ENCODE measurements at regions not wholly inside any gene's neighbourhood (a gene's known extent, or its start where the extent isn't known, plus 50 kb on each side); places are given as distances from the start of the nearest gene placed in this dataset.

GRCh38 chr18:75128051-75128605, 80.8 kb downstream of the PTGR3 start:
- no peaks in the 10 kb centered on the region for H3K36me3 ChIP-seq (ENCODE audit: low read depth)
- DNase-seq (ENCODE audit: low spot score) (no peak), ATAC-seq (ENCODE audit: low read depth) (no peak)
- no peaks in the 10 kb centered on the region for H3K4me1 ChIP-seq (ENCODE audit: insufficient read depth, poor library complexity, severe bottlenecking)
- no peaks in the 10 kb centered on the region for H3K9me3 ChIP-seq (ENCODE audit: severe bottlenecking)
- peaks cover 24% of the 10 kb centered on the region for H3K27me3 ChIP-seq (ENCODE audit: insufficient read depth, poor library complexity, severe bottlenecking)
- no peak overlapping the region for H3K4me3 ChIP-seq (ENCODE audit: severe bottlenecking)
- H3K27ac ChIP-seq (ENCODE audit: poor library complexity, severe bottlenecking) = no peak overlapping the region
- no peak for TF ChIP-seq CTCF (IDR thresholded peaks at IDR 0.05; ENCODE audit: poor library complexity, severe bottlenecking)

- no peak for DNase-seq (ENCODE audit: low spot score)
- H3K27ac ChIP-seq (ENCODE audit: poor library complexity, severe bottlenecking) = no peak overlapping the region
- peaks cover 17% of the 10 kb centered on the region for H3K27me3 ChIP-seq (ENCODE audit: insufficient read depth, poor library complexity, severe bottlenecking)
- 0 out of 3 replicates have a peak, but pooled peaks have one; percentile 11 for ATAC-seq (ENCODE audit: low read depth)
- H3K4me3 ChIP-seq (ENCODE audit: severe bottlenecking) = no peak overlapping the region
- TF ChIP-seq CTCF (IDR thresholded peaks at IDR 0.05; ENCODE audit: poor library complexity, severe bottlenecking) = no peak
- no peaks in the 10 kb centered on the region for H3K9me3 ChIP-seq (ENCODE audit: severe bottlenecking)
- no peaks in the 10 kb centered on the region for H3K36me3 ChIP-seq (ENCODE audit: low read depth)
- no peaks in the 10 kb centered on the region for H3K4me1 ChIP-seq (ENCODE audit: insufficient read depth, poor library complexity, severe bottlenecking)
These were observed 81.6 kb downstream of the PTGR3 start for GRCh38 chr18:75127143-75128021.

- no peak for DNase-seq (ENCODE audit: low spot score)
- no peaks in the 10 kb centered on the region for H3K27me3 ChIP-seq (ENCODE audit: insufficient read depth, poor library complexity, severe bottlenecking)
These were observed 83.3 kb downstream of the PTGR3 start for GRCh38 chr18:75125382-75126331.

GRCh38 chr18:75124991-75125381, 84.0 kb downstream of the PTGR3 start:
- no peaks in the 10 kb centered on the region for H3K9me3 ChIP-seq (ENCODE audit: severe bottlenecking)
- ATAC-seq (ENCODE audit: low read depth) (no peak), DNase-seq (ENCODE audit: low spot score) (no peak)
- no peaks in the 10 kb centered on the region for H3K4me1 ChIP-seq (ENCODE audit: insufficient read depth, poor library complexity, severe bottlenecking)
- no peak overlapping the region for H3K27ac ChIP-seq (ENCODE audit: poor library complexity, severe bottlenecking)
- no peaks in the 10 kb centered on the region for H3K27me3 ChIP-seq (ENCODE audit: insufficient read depth, poor library complexity, severe bottlenecking)
- TF ChIP-seq CTCF (IDR thresholded peaks at IDR 0.05; ENCODE audit: poor library complexity, severe bottlenecking) = no peak
- no peak overlapping the region for H3K4me3 ChIP-seq (ENCODE audit: severe bottlenecking)
- H3K36me3 ChIP-seq (ENCODE audit: low read depth) = no peaks in the 10 kb centered on the region

More at GRCh38 chr18:75125382-75126331, 83.3 kb downstream of the PTGR3 start:
- Histone ChIP-seq H3K4me1 (ENCODE audit: insufficient read depth, poor library complexity, severe bottlenecking) (no peaks in the 10 kb centered on the region), H3K27ac (ENCODE audit: poor library complexity, severe bottlenecking) (no peak overlapping the region), H3K9me3 (ENCODE audit: severe bottlenecking) (no peaks in the 10 kb centered on the region), H3K4me3 (ENCODE audit: severe bottlenecking) (no peak overlapping the region), H3K36me3 (ENCODE audit: low read depth) (no peaks in the 10 kb centered on the region)
- peak; percentile 53 for ATAC-seq (ENCODE audit: low read depth)
- no peak for TF ChIP-seq CTCF (IDR thresholded peaks at IDR 0.05; ENCODE audit: poor library complexity, severe bottlenecking)
